AG09319 (cell line): ENCODE measurements at regions not wholly inside any gene's neighbourhood (a gene's known extent, or its start where the extent isn't known, plus 50 kb on each side); places are given as distances from the start of the nearest gene placed in this dataset.

Source experiments
- DNase-seq: peaks from one replicate; pipeline ENCODE4 v3.0.0-alpha.2; 2010; ENCODE audit warnings: low read depth; ENCODE audit errors: extremely low read depth
- CTCF ChIP-seq: IDR thresholded peaks from 2 replicates; pipeline ENCODE4 v1.5.1; 2011; ENCODE audit warnings: low read depth, mild to moderate bottlenecking, inconsistent platforms, low read length, moderate library complexity

GRCh38 chr5:40321514-40321913, 358.2 kb upstream of the PTGER4 start:
- DNase-seq, result no peak
- TF ChIP-seq CTCF, result no peak

- TF ChIP-seq CTCF, result no peak
- DNase-seq, result no peak
Observed at GRCh38 chr5:40318395-40318794, 361.3 kb upstream of the PTGER4 start.

- no peak for TF ChIP-seq CTCF
- no peak for DNase-seq
Observed at GRCh38 chr5:40317023-40317422, 362.7 kb upstream of the PTGER4 start.

GRCh38 chr5:40315126-40315525, 364.6 kb upstream of the PTGER4 start:
- no peak for DNase-seq
- no peak for TF ChIP-seq CTCF

- DNase-seq, result no peak
- TF ChIP-seq CTCF, result no peak
Observed at GRCh38 chr5:40314275-40314674, 365.4 kb upstream of the PTGER4 start.

GRCh38 chr5:40312205-40312604, 367.5 kb upstream of the PTGER4 start:
- no peak for TF ChIP-seq CTCF
- DNase-seq, result no peak

- TF ChIP-seq CTCF, result no peak
- no peak for DNase-seq
Observed at GRCh38 chr5:40309851-40310250, 369.9 kb upstream of the PTGER4 start.
